ENCODE measurements at regions not wholly inside any gene's neighbourhood (a gene's known extent, or its start where the extent isn't known, plus 50 kb on each side); places are given as distances from the start of the nearest gene placed in this dataset.

DNA sequence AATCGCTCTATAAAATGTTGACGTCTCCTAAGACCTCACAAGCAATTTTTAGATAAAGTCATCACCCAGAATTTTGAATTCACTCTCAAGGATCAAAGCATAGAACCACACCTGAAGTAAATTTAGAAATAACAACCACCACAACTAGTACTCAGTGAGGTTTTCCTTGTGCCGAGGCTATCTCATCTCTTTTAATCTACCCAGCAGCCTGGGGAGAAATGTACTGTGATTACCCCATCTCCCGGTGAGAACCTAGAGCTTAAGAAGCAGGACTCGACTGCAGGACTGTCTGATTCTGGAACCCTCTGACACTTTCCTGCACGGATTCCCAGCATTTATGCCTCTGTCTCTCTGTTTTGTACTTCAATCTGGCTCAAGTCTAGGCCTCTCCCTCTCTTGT is 180.9 kb upstream of the PLXNC1 start:
- no peak for DNase-seq (ENCODE audit: low read depth)
- TF ChIP-seq, protein P1, sequence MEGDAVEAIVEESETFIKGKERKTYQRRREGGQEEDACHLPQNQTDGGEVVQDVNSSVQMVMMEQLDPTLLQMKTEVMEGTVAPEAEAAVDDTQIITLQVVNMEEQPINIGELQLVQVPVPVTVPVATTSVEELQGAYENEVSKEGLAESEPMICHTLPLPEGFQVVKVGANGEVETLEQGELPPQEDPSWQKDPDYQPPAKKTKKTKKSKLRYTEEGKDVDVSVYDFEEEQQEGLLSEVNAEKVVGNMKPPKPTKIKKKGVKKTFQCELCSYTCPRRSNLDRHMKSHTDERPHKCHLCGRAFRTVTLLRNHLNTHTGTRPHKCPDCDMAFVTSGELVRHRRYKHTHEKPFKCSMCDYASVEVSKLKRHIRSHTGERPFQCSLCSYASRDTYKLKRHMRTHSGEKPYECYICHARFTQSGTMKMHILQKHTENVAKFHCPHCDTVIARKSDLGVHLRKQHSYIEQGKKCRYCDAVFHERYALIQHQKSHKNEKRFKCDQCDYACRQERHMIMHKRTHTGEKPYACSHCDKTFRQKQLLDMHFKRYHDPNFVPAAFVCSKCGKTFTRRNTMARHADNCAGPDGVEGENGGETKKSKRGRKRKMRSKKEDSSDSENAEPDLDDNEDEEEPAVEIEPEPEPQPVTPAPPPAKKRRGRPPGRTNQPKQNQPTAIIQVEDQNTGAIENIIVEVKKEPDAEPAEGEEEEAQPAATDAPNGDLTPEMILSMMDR (conservative IDR thresholded peaks at IDR 0.05; ENCODE audit: low read depth, low read length), result no peak
- no peak overlapping the region for H3K4me3 ChIP-seq (ENCODE audit: low read depth, low read length)

DNA sequence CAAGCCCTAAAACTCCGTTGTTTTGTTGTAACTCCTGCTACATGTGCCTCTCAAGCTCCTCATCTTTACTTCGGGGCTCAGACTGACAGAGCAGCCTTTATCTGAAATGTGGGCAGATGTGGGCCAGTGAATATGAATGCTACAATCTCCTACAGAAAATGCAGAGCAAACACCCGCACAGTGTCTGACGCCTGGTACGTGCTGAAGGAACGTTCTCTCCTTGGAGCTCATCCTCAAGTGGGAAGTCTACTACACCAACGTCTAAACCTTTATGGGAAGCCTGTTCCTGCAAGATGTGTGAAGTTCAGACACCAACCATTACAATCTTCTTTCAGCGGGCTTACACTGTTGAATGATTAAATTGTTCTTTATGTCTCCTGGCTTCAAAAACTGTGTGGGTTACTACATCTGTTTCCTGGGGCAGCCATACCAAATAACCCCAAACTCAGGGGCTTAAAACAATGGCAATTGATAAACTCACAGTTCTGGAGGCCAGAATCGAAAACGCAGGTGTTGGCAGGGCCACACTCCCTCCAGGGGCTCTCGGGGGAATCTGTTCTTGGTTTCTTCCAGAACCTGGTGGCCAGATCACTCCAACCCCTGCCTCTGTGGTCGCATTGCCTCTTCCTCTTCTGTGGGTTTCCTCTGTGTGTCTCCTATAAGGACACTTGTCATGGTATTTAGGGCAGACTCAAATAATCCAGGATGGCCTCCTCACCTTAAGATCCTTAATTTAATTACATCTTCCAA is 179.7 kb upstream of the PLXNC1 start:
- no peak for DNase-seq (ENCODE audit: low read depth)
- H3K4me3 ChIP-seq (ENCODE audit: low read depth, low read length), result no peak overlapping the region

DNA sequence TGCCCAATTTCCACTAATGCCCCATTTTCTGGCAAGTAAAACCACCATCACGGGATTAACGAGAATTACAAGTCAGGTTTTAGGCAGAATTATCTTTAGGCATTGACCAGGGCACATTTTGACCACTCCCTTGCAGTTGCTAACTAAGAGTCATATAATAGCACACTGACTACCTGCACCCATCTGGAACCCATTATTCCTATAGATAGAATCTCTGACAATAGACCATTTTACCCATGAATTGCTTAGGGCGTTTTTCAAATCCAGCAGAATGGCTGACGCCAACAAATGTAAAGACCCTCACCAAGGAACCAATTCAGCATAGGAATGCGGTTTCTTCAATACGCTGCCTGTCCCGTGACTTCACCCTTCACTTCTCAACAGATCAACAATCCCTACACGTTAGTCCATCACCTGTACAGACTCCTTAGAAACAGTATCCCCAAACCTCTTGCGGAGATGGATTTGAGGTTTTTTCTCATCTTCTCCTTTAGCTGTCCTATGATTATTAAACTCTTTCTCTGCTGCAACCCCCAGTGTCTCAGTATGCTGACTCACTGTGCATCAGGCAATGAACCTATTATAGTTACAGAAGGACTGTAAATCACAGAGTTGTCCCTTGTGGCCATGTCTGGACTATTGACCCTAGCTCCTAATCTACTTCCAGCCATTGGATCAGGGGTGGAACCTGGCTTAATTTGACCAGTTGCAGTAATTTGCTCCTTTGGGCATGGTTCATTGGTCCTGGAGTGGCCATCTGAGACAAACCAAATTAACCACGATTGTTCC is 177.3 kb upstream of the PLXNC1 start:
- H3K4me3 ChIP-seq (ENCODE audit: low read depth, low read length), result no peak overlapping the region
- TF ChIP-seq, protein P1 (conservative IDR thresholded peaks at IDR 0.05; ENCODE audit: low read depth, low read length), result no peak
- no peak for DNase-seq (ENCODE audit: low read depth)

More for the DNA sequence above, 179.7 kb upstream of the PLXNC1 start:
- TF ChIP-seq, protein P1 (conservative IDR thresholded peaks at IDR 0.05; ENCODE audit: low read depth, low read length), result no peak

DNA sequence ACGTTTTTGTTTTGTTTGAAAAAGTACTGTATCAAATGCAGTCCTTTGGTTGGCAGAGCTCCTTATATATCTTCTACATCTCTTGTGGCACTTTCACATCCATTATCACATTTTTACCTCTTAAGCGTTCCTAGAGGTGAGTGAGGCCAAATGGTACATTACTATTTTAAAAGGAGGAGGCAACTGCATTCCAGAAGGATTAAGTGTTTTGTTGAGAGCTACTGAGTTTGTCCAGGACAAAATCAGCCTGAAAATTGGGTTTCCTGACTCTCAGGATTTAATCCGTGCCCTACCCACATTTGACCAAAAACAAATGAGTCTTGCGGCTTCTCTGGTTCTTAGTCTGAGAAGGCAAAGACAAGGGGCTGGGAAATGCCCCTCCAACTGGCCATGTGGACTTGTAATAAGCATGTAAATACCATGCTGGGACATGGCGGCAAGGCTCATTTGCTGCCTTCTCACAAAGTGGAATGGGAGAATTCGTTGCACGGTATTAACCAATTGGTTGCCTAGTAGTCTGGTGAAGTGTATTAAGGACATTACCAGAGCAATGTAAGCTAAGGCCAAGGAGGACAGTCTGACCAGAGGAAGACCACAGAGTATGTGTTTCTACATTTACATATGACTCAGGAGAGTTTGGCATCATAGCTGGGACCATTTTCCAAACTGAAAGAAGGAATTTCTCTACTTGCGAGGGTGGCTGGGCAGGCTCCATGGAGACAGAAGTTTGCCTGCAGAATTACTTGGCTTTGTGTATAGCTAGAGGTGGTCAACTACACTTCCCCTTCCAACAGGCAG is 175.8 kb upstream of the PLXNC1 start:
- no peak overlapping the region for H3K4me3 ChIP-seq (ENCODE audit: low read depth, low read length)
- peak; percentile 32 for DNase-seq (ENCODE audit: low read depth)
- TF ChIP-seq, protein P1 (conservative IDR thresholded peaks at IDR 0.05; ENCODE audit: low read depth, low read length), result no peak

DNA sequence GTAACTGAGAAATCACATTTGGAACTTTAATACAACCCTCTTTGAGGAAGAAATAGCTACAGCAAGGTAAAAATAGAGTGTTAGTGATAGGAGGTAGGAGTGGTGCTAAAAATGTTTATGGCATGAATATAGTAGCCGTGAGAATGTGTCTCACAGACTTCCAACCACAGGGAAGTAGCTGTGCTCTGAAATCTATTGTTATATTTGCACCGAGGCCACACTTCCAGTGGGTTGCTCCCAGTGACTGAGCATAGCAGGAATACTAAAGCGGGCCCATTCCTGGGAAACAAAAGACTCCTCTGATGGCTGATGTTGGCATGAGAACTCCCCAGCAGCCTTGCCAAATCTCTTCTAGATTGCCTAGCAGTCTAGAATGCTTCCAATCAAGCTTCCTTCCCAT is 174.1 kb upstream of the PLXNC1 start:
- no peak overlapping the region for H3K4me3 ChIP-seq (ENCODE audit: low read depth, low read length)
- TF ChIP-seq, protein P1 (conservative IDR thresholded peaks at IDR 0.05; ENCODE audit: low read depth, low read length), result no peak
- no peak for DNase-seq (ENCODE audit: low read depth)

DNA sequence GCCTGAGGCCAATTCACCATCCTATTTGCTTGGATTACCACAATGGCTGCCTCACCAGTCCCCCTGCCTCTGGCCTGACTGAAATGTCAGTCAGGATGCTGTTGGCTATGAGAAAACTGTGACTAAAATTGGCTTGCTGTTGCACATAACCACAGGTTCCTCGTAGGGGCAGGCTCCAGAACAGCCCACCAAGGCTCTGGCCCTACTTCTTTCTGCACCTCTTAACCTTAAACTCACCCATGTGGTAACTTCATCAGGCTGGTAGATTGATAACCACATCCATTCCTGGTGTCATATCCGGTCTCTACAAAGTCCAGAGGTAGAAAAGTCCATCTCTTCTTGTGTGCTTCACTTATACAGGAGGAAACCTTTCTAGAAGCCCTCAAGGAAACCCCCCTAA is 172.4 kb upstream of the PLXNC1 start:
- DNase-seq (ENCODE audit: low read depth), result no peak
- TF ChIP-seq, protein P1 (conservative IDR thresholded peaks at IDR 0.05; ENCODE audit: low read depth, low read length), result no peak
- H3K4me3 ChIP-seq (ENCODE audit: low read depth, low read length), result no peak overlapping the region

All from choroid plexus epithelial cell (primary cell).